Testis (tissue), 2 donors: ENCODE measurements at regions not wholly inside any gene's neighbourhood (a gene's known extent, or its start where the extent isn't known, plus 50 kb on each side); places are given as distances from the start of the nearest gene placed in this dataset.

ENCODE experiments used
- DNase-seq: peaks from one replicate; pipeline ENCODE4 v3.0.0-alpha.2; 2019
- H3K27ac ChIP-seq, 2 donors: fragments of 200-600 bp; sonication (generic); one replicate each; pipeline ENCODE4 v1.5.1; 2019
- H3K27me3 ChIP-seq: fragments of 200-600 bp; sonication (generic); one replicate; pipeline ENCODE4 v1.5.1; 2019
- H3K36me3 ChIP-seq: fragments of 200-600 bp; sonication (generic); one replicate; pipeline ENCODE4 v1.5.1; 2017; ENCODE audit warnings: low read depth; ENCODE audit errors: missing control alignments
- H3K4me1 ChIP-seq: fragments of 200-600 bp; sonication (generic); one replicate; pipeline ENCODE4 v1.5.1; 2019
- H3K4me3 ChIP-seq, 2 donors: fragments of 200-600 bp; sonication (generic); one replicate each; pipeline ENCODE4 v1.5.1; 2017 to 2019
- H3K9me3 ChIP-seq: fragments of 200-600 bp; sonication (generic); one replicate; pipeline ENCODE4 v1.5.1; 2017
- CTCF ChIP-seq, 3 experiments: fragments of 450-650 bp in 2 of 3; fragments of 200-600 bp in 1 of 3; sonication (generic) in 1 of 3; IDR thresholded peaks; one replicate each; pipeline ENCODE4 v1.5.1; 2016 to 2019; ENCODE audit warnings: antibody characterized with exemption in 3 of 3, mild to moderate bottlenecking in 2 of 3, moderate library complexity in 1 of 3
- POLR2A ChIP-seq: fragments of 450-650 bp; IDR thresholded peaks from one replicate; pipeline ENCODE4 v1.6.1; 2017; ENCODE audit warnings: antibody characterized with exemption, mild to moderate bottlenecking, moderate library complexity
- WGBS, 2 donors: methylation state at CpG; one replicate each; pipeline ENCODE4 v1.1.5; 2018; 5-methylcytosine and 5-hydroxymethylcytosine counted together
- intact Hi-C: fragments of 100-400 bp; cut with DNase I; formaldehyde crosslinking; loops from one replicate; pipeline ENCODE4 v1.15.1; 2023; ENCODE audit warnings: low total_unique reads

GRCh38 chr9:22595805-22596204 lies 149.2 kb downstream of the DMRTA1 start:
- intact Hi-C loops, result no loop called here

GRCh38 chr9:22617156-22617555 lies 170.5 kb downstream of the DMRTA1 start:
- Histone ChIP-seq H3K4me3 (no peak overlapping the region), H3K9me3 (no peaks in the 10 kb centered on the region), H3K27me3 (no peaks in the 10 kb centered on the region), H3K36me3 (no peaks in the 10 kb centered on the region), H3K27ac (no peak overlapping the region), H3K4me1 (no peaks in the 10 kb centered on the region)
- WGBS, 2 donors, result 79 to 85% methylated on average over 2 of the region's 2 CpGs
- DNase-seq, result no peak
- TF ChIP-seq CTCF (IDR thresholded peaks at IDR 0.05), result no peak
- no peak for TF ChIP-seq POLR2A
- intact Hi-C loops, result no loop called here

More at GRCh38 chr9:22595805-22596204, 149.2 kb downstream of the DMRTA1 start:
- Histone ChIP-seq H3K4me1 (no peaks in the 10 kb centered on the region), H3K4me3 (no peak overlapping the region), H3K36me3 (no peaks in the 10 kb centered on the region), H3K27me3 (no peaks in the 10 kb centered on the region), H3K27ac (no peak overlapping the region), H3K9me3 (no peaks in the 10 kb centered on the region)
- no peak for DNase-seq
- TF ChIP-seq POLR2A (no peak), CTCF (IDR thresholded peaks at IDR 0.05) (no peak)
- 89 to 91% methylated on average over 3 of the region's 3 CpGs for WGBS, 2 donors

- Histone ChIP-seq H3K9me3 (no peaks in the 10 kb centered on the region), H3K36me3 (no peaks in the 10 kb centered on the region), H3K4me1 (no peaks in the 10 kb centered on the region), H3K27ac (no peak overlapping the region), H3K27me3 (no peaks in the 10 kb centered on the region), H3K4me3 (no peak overlapping the region)
- intact Hi-C loops, result no loop called here
- DNase-seq, result no peak
- no peak for TF ChIP-seq CTCF (IDR thresholded peaks at IDR 0.05)
- no peak for TF ChIP-seq POLR2A
- WGBS, 2 donors, result 73 to 83% methylated on average over 1 of the region's 1 CpG
Observed at GRCh38 chr9:22622815-22623214, 176.2 kb downstream of the DMRTA1 start.

GRCh38 chr9:22623236-22623635 lies 176.6 kb downstream of the DMRTA1 start:
- no peak for DNase-seq
- Histone ChIP-seq H3K27me3 (no peaks in the 10 kb centered on the region), H3K9me3 (no peaks in the 10 kb centered on the region), H3K4me3 (no peak overlapping the region), H3K27ac (no peak overlapping the region), H3K36me3 (no peaks in the 10 kb centered on the region), H3K4me1 (no peaks in the 10 kb centered on the region)
- intact Hi-C loops, result no loop called here
- 34 to 40% methylated on average over 3 of the region's 3 CpGs for WGBS, 2 donors
- TF ChIP-seq CTCF (IDR thresholded peaks at IDR 0.05) (no peak), POLR2A (no peak)

- no peaks in the 10 kb centered on the region for H3K4me1 ChIP-seq
- intact Hi-C loops, result no loop called here
- no peaks in the 10 kb centered on the region for H3K27me3 ChIP-seq
- TF ChIP-seq POLR2A, result no peak
- WGBS, 2 donors, result 86 to 91% methylated on average over 4 of the region's 4 CpGs
- no peak for DNase-seq
- H3K4me3 ChIP-seq, result no peak overlapping the region
- no peaks in the 10 kb centered on the region for H3K9me3 ChIP-seq
- H3K36me3 ChIP-seq, result no peaks in the 10 kb centered on the region
- no peak overlapping the region for H3K27ac ChIP-seq
Observed at GRCh38 chr9:22625540-22625939, 178.9 kb downstream of the DMRTA1 start.
